BJ (cell line): ENCODE measurements at regions not wholly inside any gene's neighbourhood (a gene's known extent, or its start where the extent isn't known, plus 50 kb on each side); places are given as distances from the start of the nearest gene placed in this dataset.
"Not testable (repeated sequence)": the region's sequence is repeated elsewhere in the genome, so short reads cannot be mapped to it uniquely, and the experiment has no call there.

Experiments
- CTCF ChIA-PET: fragments of 350-600 bp; formaldehyde crosslinking; extraction: SDS; loops from one replicate; lab custom pipeline; 2021; ENCODE audit warnings: antibody characterized with exemption, inconsistent platforms; lab: Yijun Ruan, JAX
- POLR2A ChIA-PET: fragments of 300-600 bp; sonication (Branson Sonifier 250); formaldehyde crosslinking; extraction: SDS; loops from one replicate; lab custom pipeline; 2021; ENCODE audit warnings: antibody characterized with exemption; lab: Charles Lee
- DNase-seq: peaks from one replicate; pipeline ENCODE4 v3.0.0-alpha.2; 2011; ENCODE audit warnings: low read depth
- H3K27me3 ChIP-seq: 2 replicates; pipeline ENCODE4 v1.6.0; 2011; ENCODE audit warnings: low read length; ENCODE audit not compliant: control insufficient read depth, insufficient read depth
- H3K36me3 ChIP-seq: 2 replicates; pipeline ENCODE4 v1.5.1; 2011; ENCODE audit warnings: low read length; ENCODE audit not compliant: control insufficient read depth, insufficient read depth
- H3K4me3 ChIP-seq: 2 replicates; pipeline ENCODE4 v1.5.1; 2011; ENCODE audit warnings: low read depth, mild to moderate bottlenecking, control low read depth, low read length

DNA sequence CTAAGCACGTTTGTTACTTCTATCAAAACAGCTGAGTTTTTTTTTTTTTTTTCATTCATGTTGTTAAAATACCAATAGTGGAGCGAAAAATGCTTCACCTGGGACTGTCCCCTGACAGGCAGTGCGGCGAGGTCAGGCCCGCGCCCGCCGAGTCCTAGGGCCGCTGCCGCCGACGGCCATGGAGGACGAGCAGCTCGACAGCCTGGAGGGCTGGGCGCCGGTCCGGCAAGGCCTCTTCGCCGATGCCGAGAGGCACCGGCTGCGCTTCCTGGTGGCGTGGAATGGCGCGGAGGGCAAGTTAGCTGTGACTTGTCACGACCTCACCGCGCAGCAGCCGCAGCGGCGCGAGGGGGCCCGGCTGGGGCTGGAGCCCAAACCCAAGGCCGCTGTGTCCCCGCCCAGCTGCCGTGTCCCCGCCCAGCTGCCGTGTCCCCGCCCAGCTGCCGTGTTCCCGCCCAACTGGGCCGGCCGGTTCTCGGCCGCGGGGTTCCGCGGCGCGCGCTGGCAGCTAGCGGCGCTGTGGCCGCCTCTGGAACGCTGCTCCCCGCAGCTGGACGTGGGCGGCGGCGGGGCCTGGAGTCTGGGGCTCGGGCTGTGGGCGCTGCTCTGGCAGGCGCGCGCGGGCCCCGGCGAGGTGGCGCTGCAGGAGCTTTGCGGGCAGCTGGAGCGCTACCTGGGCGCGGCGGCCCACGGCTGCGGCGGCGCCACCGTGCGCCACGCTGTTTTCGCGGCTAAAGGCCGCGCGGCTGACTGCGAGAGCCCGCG, 56.7 kb upstream of the GOLGA8R start:
- H3K36me3 ChIP-seq, POLR2A ChIA-PET, H3K27me3 ChIP-seq, CTCF ChIA-PET, DNase-seq: not testable (repeated sequence)
- H3K4me3 ChIP-seq: peak overlapping the region; percentile 19; the same call in 1 of the 2 replicates

DNA sequence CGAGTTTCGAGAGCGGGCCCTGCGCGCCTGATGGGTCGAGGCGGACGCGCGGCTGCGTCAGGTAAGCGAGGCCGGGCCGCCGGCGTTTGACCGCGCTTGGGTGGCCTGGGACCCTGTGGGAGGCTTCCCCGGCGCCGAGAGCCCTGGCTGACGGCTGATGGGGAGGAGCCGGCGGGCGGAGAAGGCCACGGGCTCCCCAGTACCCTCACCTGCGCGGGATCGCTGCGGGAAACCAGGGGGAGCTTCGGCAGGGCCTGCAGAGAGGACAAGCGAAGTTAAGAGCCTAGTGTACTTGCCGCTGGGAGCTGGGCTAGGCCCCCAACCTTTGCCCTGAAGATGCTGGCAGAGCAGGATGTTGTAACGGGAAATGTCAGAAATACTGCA, 57.3 kb upstream of the GOLGA8R start:
- DNase-seq, POLR2A ChIA-PET, CTCF ChIA-PET, H3K27me3 ChIP-seq, H3K36me3 ChIP-seq: not testable (repeated sequence)
- peak overlapping the region; percentile 19; the same call in 1 of the 2 replicates for H3K4me3 ChIP-seq

DNA sequence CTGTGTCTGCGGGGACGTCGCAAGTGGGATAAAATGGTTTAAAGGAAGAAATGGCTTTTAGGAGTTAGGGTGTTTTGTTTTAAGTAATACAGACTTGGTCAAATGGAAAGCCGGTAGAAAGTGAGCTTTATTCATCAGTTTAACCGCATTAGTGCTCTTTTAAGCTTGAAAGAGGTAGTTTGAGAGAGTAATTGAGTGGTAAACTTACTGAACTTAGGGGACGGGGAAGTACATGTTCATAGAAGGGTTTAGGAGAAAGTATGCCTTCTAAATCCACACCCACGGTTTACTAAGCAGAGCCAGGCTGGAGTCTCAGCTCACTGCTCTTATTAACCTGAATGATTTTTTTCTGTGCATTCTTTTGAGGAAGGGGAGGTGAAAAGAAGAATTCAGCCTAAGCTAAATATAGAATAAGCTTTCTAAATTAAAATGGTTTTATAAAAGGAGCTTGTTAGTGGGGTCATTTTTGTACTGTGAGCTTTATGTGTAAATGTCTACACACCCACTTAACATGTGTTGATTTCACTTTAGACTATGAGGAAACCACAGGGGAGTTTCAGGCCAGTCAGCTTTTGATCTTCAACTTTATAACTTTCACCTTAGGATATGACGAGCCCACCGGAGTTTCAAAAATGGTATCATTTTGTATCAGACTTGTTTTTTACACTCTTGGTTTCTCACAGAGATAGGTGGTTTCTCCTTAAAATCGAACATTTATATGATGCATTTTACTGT, 57.9 kb upstream of the GOLGA8R start:
- POLR2A ChIA-PET, CTCF ChIA-PET: not testable (repeated sequence)

DNA sequence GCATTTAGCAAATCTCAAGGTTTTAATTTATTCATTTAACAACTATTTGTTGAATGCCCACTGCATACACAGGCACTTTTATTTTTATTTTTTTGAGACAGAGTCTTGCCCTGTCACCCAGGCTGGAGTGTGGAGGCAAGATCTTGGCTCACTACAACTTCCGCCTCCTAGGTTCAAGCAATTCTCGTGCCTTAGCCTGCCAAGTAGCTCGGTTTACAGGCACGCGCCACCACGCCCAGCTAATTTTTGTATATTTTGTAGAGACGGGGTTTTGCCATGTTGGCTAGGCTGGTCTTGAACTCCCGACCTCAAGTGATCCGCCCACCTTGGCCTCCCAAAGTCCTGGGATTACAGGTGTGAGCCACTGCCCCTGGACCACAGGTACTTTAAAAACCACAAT, 67.0 kb upstream of the GOLGA8Q start:
- H3K4me3 ChIP-seq, H3K36me3 ChIP-seq, POLR2A ChIA-PET, H3K27me3 ChIP-seq, CTCF ChIA-PET, DNase-seq: not testable (repeated sequence)

More for the DNA sequence above, 57.9 kb upstream of the GOLGA8R start:
- DNase-seq, H3K36me3 ChIP-seq, H3K27me3 ChIP-seq, H3K4me3 ChIP-seq: not testable (repeated sequence)

DNA sequence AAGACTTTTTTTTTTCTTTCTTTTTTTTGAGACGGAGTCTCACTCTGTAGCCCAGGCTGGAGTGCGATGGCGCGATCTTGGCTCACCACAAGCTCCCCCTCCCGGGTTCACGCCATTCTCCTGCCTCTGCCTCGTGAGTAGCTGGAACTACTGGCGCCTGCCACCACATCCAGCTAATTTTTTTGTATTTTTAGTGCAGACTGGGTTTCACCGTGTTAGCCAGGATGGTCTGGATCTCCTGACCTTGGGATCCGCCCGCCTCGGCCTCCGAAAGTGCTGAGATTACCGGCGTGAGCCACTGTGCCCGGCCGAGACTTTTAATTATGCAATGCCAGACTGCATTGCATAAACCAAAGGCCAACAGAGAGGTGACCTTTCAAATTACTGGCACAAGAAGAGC, 62.6 kb upstream of the GOLGA8Q start:
- H3K36me3 ChIP-seq, CTCF ChIA-PET, POLR2A ChIA-PET, DNase-seq, H3K27me3 ChIP-seq, H3K4me3 ChIP-seq: not testable (repeated sequence)

DNA sequence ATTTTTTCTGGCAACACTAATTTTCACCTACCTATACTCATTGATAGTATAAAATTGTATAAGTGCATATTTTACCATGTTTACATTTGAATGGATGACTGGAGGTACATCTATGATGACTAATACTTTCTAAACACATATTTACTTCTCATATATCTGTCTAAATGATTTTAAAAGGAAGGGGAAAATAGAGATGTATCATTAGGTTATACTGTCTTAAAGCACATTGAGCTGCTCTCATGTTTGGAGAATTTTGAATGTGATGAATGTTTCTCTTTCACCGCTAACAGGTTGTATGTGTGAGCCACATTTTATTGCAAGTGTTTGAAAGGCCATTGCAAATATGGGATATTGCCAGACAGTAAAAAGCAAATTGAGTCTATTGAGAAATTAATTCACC, 61.5 kb upstream of the GOLGA8Q start:
- DNase-seq, POLR2A ChIA-PET, H3K4me3 ChIP-seq, H3K36me3 ChIP-seq, CTCF ChIA-PET, H3K27me3 ChIP-seq: not testable (repeated sequence)

DNA sequence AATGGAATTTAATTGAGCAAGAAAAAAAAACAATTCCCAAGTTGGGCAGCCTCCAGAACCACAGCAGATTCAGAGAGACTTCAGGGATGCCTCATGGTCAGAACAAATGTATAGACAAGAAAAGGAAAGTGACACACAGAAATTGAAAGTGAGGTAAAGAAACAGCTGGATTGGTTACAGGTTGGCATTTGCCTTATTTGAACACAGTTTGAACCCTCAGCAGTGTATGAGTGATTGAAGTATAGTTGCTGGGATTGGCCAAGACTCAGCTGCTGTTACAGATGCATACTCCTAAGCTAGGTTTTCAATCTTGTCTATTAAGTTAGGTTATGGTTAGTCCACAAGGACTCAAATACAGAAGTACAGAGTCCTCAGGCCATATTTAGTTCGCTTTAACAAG, 57.9 kb upstream of the GOLGA8Q start:
- H3K27me3 ChIP-seq, H3K36me3 ChIP-seq, CTCF ChIA-PET, H3K4me3 ChIP-seq, DNase-seq, POLR2A ChIA-PET: not testable (repeated sequence)

DNA sequence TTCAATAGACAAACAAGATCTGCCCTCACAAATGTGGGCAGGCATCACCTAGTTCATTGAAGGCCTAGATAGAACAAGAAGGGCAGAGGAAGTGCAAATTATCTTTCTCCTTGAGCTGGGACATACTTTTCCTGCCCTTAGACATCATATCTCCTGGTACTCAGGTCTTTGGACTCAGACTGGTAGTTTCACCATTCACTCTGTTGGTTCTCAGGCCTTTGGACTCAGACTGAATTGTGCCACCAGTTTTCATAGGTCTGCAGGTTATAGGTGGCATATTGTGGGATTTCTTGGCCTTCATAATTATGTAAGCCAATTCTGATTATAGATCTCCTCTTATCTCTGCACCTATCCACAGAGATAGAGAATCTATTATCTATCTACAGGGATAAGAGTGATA, 54.6 kb upstream of the GOLGA8Q start:
- CTCF ChIA-PET, H3K36me3 ChIP-seq, H3K27me3 ChIP-seq, H3K4me3 ChIP-seq, DNase-seq, POLR2A ChIA-PET: not testable (repeated sequence)

DNA sequence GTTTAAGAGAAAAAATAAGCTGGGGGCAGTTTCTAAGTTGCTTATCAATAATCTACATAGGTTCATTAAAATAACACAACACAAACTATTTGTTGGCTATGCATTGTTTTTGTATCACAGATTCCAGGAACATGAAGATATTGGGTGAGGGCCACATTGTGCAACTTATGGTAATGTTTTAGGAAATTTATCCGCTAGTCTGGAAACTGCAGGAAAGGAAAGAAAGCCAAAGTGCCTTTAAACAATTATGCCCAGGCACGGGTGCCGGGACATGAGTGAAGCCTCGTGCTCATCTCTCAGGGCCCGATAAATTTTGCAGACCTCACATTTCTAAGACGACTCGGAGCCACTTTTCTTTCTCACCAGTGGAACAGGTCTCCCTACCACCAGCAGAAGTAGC, 52.6 kb upstream of the GOLGA8Q start:
- H3K27me3 ChIP-seq, POLR2A ChIA-PET, CTCF ChIA-PET, H3K4me3 ChIP-seq, H3K36me3 ChIP-seq, DNase-seq: not testable (repeated sequence)

DNA sequence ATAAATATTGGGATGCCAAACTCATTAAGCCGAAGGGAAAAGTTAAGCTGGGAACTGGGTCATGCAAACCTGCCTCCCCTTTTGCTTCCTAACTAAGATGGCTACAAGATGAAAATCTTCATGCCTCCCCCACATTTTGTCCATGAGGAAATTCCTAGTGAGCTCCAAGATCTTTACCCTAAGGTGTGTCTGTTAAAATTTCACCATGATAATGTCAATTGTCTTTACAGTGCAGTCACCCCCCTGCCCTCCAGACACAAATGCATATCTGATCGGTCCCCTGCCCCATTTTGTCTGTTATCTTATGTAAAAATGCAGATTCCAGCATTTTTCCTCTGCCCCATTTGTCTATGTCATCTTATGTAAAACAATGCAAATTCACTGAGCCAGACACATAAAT, 51.3 kb upstream of the GOLGA8Q start:
- CTCF ChIA-PET, H3K36me3 ChIP-seq, POLR2A ChIA-PET, DNase-seq, H3K27me3 ChIP-seq, H3K4me3 ChIP-seq: not testable (repeated sequence)
